GM12878 (cell line): ENCODE measurements at regions not wholly inside any gene's neighbourhood (a gene's known extent, or its start where the extent isn't known, plus 50 kb on each side); places are given as distances from the start of the nearest gene placed in this dataset.

ENCODE experiments used
- ATAC-seq: fragments of 200-7000 bp; cut with Tn5 transposase; 3 replicates; pipeline ENCODE4 v1.9.1; 2020; ENCODE audit warnings: mild to moderate bottlenecking, moderate library complexity
- BruUV-seq: library from RNA; stranded (reverse); fragments of 400-500 nt; replicated peaks from 2 replicates; lab custom pipeline; 2021; lab: Mats Ljungman, UMichigan
- CTCF ChIA-PET: fragments of 300-600 bp; sonication (Branson Sonifier 250); formaldehyde crosslinking; extraction: SDS; loops from one replicate; lab custom pipeline; 2021; ENCODE audit warnings: inconsistent platforms; lab: Yijun Ruan, JAX
- POLR2A ChIA-PET: fragments of 350-600 bp; formaldehyde crosslinking; extraction: SDS; loops from one replicate; lab custom pipeline; 2021; ENCODE audit warnings: inconsistent platforms; lab: Charles Lee
- RAD21 ChIA-PET: fragments of 300-600 bp; sonication (Branson Sonifier 250); formaldehyde crosslinking; loops from one replicate; lab custom pipeline; 2023; ENCODE audit warnings: antibody characterized with exemption; ENCODE audit not compliant: unreplicated experiment; lab: Charles Lee
- SMC1A ChIA-PET: fragments of 300-600 bp; sonication (Branson Sonifier 250); formaldehyde crosslinking; loops from one replicate; lab custom pipeline; 2023; ENCODE audit not compliant: unreplicated experiment, uncharacterized antibody; lab: Charles Lee
- DNase-seq: peaks from one replicate; pipeline ENCODE4 v3.0.0-alpha.2; 2011; ENCODE audit warnings: low read depth, low spot score
- FAIRE-seq: peaks from 3 replicates; lab custom pipeline; 2011; peaks lifted over from hg19 to GRCh38; lab: Jason Lieb, UNC
- H2AFZ ChIP-seq: 2 replicates; pipeline ENCODE4 v1.6.0; 2011; ENCODE audit warnings: low read depth, low read length, control low read depth; ENCODE audit not compliant: control insufficient read depth
- H3K27ac ChIP-seq: 2 replicates; pipeline ENCODE4 v1.5.1; 2011; ENCODE audit warnings: control low read depth; ENCODE audit not compliant: control insufficient read depth, insufficient read depth
- H3K27me3 ChIP-seq, 2 experiments: replicated peaks in 1 of 2; 2 replicates each; pipeline versions ENCODE4 v1.6.0 to v1.6.1; 2011; ENCODE audit warnings: low read length in 1 of 2; ENCODE audit not compliant: control insufficient read depth in 2 of 2, insufficient read depth in 2 of 2
- H3K36me3 ChIP-seq, 2 experiments: 2 replicates each; pipeline ENCODE4 v1.5.1; 2011; ENCODE audit warnings: low read length in 1 of 2; ENCODE audit not compliant: control insufficient read depth in 2 of 2, insufficient read depth in 2 of 2
- H3K4me1 ChIP-seq: 2 replicates; pipeline ENCODE4 v1.6.1; 2011; ENCODE audit warnings: mild to moderate bottlenecking, low read length, moderate library complexity, mixed read lengths; ENCODE audit not compliant: control insufficient read depth, insufficient read depth
- H3K4me2 ChIP-seq: 2 replicates; pipeline ENCODE4 v1.6.0; 2011; ENCODE audit warnings: control low read depth; ENCODE audit not compliant: control insufficient read depth, insufficient read depth
- H3K4me3 ChIP-seq: fragments of 200-600 bp; sonication (generic); 2 replicates; pipeline ENCODE4 v1.5.1; 2016
- H3K79me2 ChIP-seq: 2 replicates; pipeline ENCODE4 v1.6.0; 2011; ENCODE audit warnings: low read length; ENCODE audit not compliant: control insufficient read depth, insufficient read depth
- H3K9ac ChIP-seq: 2 replicates; pipeline ENCODE4 v1.8.0; 2011; ENCODE audit warnings: low read length, control low read depth, mixed read lengths; ENCODE audit not compliant: control insufficient read depth, insufficient read depth
- H3K9me3 ChIP-seq: replicated peaks from 3 replicates; pipeline ENCODE4 v1.5.1; 2011; ENCODE audit warnings: mild to moderate bottlenecking, low read length; ENCODE audit not compliant: control insufficient read depth, insufficient read depth
- H4K20me1 ChIP-seq: 2 replicates; pipeline ENCODE4 v1.6.0; 2011; ENCODE audit not compliant: control insufficient read depth, insufficient read depth
- BCL3 ChIP-seq: IDR thresholded peaks from 2 replicates; pipeline ENCODE4 v1.6.1; 2011; ENCODE audit warnings: borderline replicate concordance, low read depth, mild to moderate bottlenecking, moderate library complexity, low read length; ENCODE audit not compliant: insufficient read depth, poor library complexity, severe bottlenecking
- CHD2 ChIP-seq: IDR thresholded peaks from 2 replicates; pipeline ENCODE4 v1.6.1; 2011; ENCODE audit warnings: low read depth, low read length, improper control_type of control experiment, borderline replicate concordance
- CREB1 ChIP-seq: IDR thresholded peaks from 2 replicates; pipeline ENCODE4 v1.6.1; 2012; ENCODE audit warnings: low read depth, mild to moderate bottlenecking, inconsistent platforms
- CTCF ChIP-seq, 3 experiments: IDR thresholded peaks in 2 of 3; conservative IDR thresholded peaks in 1 of 3; 2 replicates each; pipeline ENCODE4 v1.5.1; 2011; ENCODE audit warnings: low read depth in 3 of 3, low read length in 3 of 3, mild to moderate bottlenecking in 3 of 3, control low read depth in 2 of 3, moderate library complexity in 2 of 3, inconsistent platforms in 1 of 3, mixed read lengths in 1 of 3; ENCODE audit not compliant: control insufficient read depth in 2 of 3, insufficient read depth in 1 of 3; ENCODE audit errors: extremely low read depth in 1 of 3
- E4F1 ChIP-seq: fragments of 450-650 bp; IDR thresholded peaks from 2 replicates; pipeline ENCODE4 v1.6.1; 2018; ENCODE audit warnings: borderline replicate concordance, mild to moderate bottlenecking; ENCODE audit not compliant: partially characterized antibody
- FOXM1 ChIP-seq: IDR thresholded peaks from 2 replicates; pipeline ENCODE4 v1.6.1; 2012; ENCODE audit warnings: low read depth, mild to moderate bottlenecking, inconsistent platforms, low read length, moderate library complexity
- HDAC2 ChIP-seq: fragments of 200-600 bp; sonication (generic); IDR thresholded peaks from 2 replicates; pipeline ENCODE4 v1.6.1; 2017
- IKZF2 ChIP-seq, 2 experiments: fragments of 450-650 bp; IDR thresholded peaks; 2 replicates each; pipeline ENCODE4 v1.6.1; 2017; ENCODE audit warnings: mild to moderate bottlenecking in 2 of 2, moderate library complexity in 2 of 2
- IRF4 ChIP-seq: IDR thresholded peaks from 2 replicates; pipeline ENCODE4 v1.6.1; 2011; ENCODE audit warnings: low read depth, low read length
- MTA3 ChIP-seq: IDR thresholded peaks from 2 replicates; pipeline ENCODE4 v1.6.1; 2012; ENCODE audit warnings: low read length, inconsistent platforms, borderline replicate concordance
- PML ChIP-seq: IDR thresholded peaks from 2 replicates; pipeline ENCODE4 v1.6.1; 2012; ENCODE audit warnings: low read length, inconsistent platforms
- RAD21 ChIP-seq: IDR thresholded peaks from 2 replicates; pipeline ENCODE4 v1.6.1; 2011; ENCODE audit warnings: mild to moderate bottlenecking, low read depth, low read length, moderate library complexity; ENCODE audit not compliant: insufficient read depth
- SKIL ChIP-seq: fragments of 450-650 bp; IDR thresholded peaks from 2 replicates; pipeline ENCODE4 v1.6.1; 2017; ENCODE audit warnings: mild to moderate bottlenecking, low read depth, inconsistent platforms; ENCODE audit not compliant: poor library complexity, severe bottlenecking
- SP1 ChIP-seq: IDR thresholded peaks from one replicate; pipeline ENCODE4 v1.6.1; 2011; ENCODE audit warnings: low read depth, low read length
- SRF ChIP-seq, 2 experiments: IDR thresholded peaks; 2 replicates each; pipeline ENCODE4 v1.6.1; 2011; ENCODE audit warnings: low read depth in 2 of 2, low read length in 2 of 2, mild to moderate bottlenecking in 1 of 2, moderate library complexity in 1 of 2
- STAT1 ChIP-seq: fragments of 450-650 bp; conservative IDR thresholded peaks from 2 replicates; pipeline ENCODE4 v1.6.1; 2014; ENCODE audit warnings: antibody characterized with exemption, mild to moderate bottlenecking
- SUPT20H ChIP-seq: IDR thresholded peaks from 2 replicates; pipeline ENCODE4 v1.6.1; 2011; ENCODE audit warnings: low read depth, mild to moderate bottlenecking, low read length, moderate library complexity, borderline replicate concordance; ENCODE audit not compliant: control insufficient read depth
- ZNF274 ChIP-seq: IDR thresholded peaks from one replicate; pipeline ENCODE4 v1.8.0; 2011; ENCODE audit not compliant: insufficient read length, insufficient read depth
- ZNF384 ChIP-seq: IDR thresholded peaks from 2 replicates; pipeline ENCODE4 v1.6.1; 2012; ENCODE audit warnings: low read depth, mild to moderate bottlenecking, low read length, improper control_type of control experiment, borderline replicate concordance
- WGBS: methylation state at CpG from one replicate; pipeline ENCODE4 v1.1.6; 2016; ENCODE audit warnings: low lambda C conversion rate; ENCODE audit not compliant: insufficient replicate concordance, insufficient coverage; ENCODE audit errors: missing lambda C conversion rate; 5-methylcytosine and 5-hydroxymethylcytosine counted together
- in situ Hi-C: fragments of 300-500 bp; cut with MboI; formaldehyde crosslinking; loops from 9 replicates; pipeline ENCODE4 v1.14.3; 2018; ENCODE audit warnings: mixed read lengths
- intact Hi-C: fragments of 100-400 bp; cut with micrococcal nuclease; formaldehyde crosslinking; loops from one replicate; pipeline ENCODE4 v1.14.2; 2022; ENCODE audit not compliant: unreplicated experiment

GRCh38 chr21:35163411-35163810 lies 114.3 kb upstream of the RUNX1 start:
- Histone ChIP-seq H3K79me2 (no peaks in the 10 kb centered on the region), H3K4me3 (no peak overlapping the region), H3K4me2 (no peak overlapping the region), H2AFZ (no peak overlapping the region), H3K9ac (no peak overlapping the region), H3K27me3 (no peaks in the 10 kb centered on the region), H3K36me3 (no peaks in the 10 kb centered on the region), H3K4me1 (no peaks in the 10 kb centered on the region), H3K9me3 (no peaks in the 10 kb centered on the region; the same call in 2 of the 3 replicates), H4K20me1 (no peaks in the 10 kb centered on the region), H3K27ac (no peak overlapping the region)
- ChIA-PET CTCF (no interaction called here), POLR2A (no interaction called here), RAD21 (no interaction called here), SMC1A (no interaction called here)
- FAIRE-seq (no peak), DNase-seq (no peak), ATAC-seq (no peak)
- 27% methylated on average over 3 of the region's 3 CpGs for WGBS
- in situ Hi-C loops (no loop called here), intact Hi-C loops (no loop called here)
- BruUV-seq: no TSS peak
- TF ChIP-seq MTA3: no peak
- TF ChIP-seq STAT1: no peak
- TF ChIP-seq IRF4: no peak
- no peak for TF ChIP-seq SRF (IDR thresholded peaks at IDR 0.05; ENCODE audit: low read depth in 2 of 2, low read length in 2 of 2)
- TF ChIP-seq PML: no peak
- no peak for TF ChIP-seq RAD21
- no peak for TF ChIP-seq IKZF2 (IDR thresholded peaks at IDR 0.05)
- no peak for TF ChIP-seq FOXM1
- no peak for TF ChIP-seq CHD2
- no peak for TF ChIP-seq HDAC2
- TF ChIP-seq BCL3: no peak
- no peak for TF ChIP-seq CREB1
- TF ChIP-seq SP1: no peak
- TF ChIP-seq ZNF274: no peak
- TF ChIP-seq E4F1: no peak
- no peak for TF ChIP-seq ZNF384
- no peak for TF ChIP-seq CTCF (IDR thresholded peaks at IDR 0.05 in 2 of 3, conservative IDR thresholded peaks at IDR 0.05 in 1 of 3; ENCODE audit: control insufficient read depth in 2 of 3, extremely low read depth in 1 of 3, insufficient read depth in 1 of 3, low read depth in 3 of 3, low read length in 3 of 3)
- TF ChIP-seq SUPT20H: no peak
- TF ChIP-seq SKIL: no peak
